Erythroblast (primary cell): ENCODE measurements at regions not wholly inside any gene's neighbourhood (a gene's known extent, or its start where the extent isn't known, plus 50 kb on each side); places are given as distances from the start of the nearest gene placed in this dataset.

ENCODE experiments used
- GATA1 ChIP-seq: IDR thresholded peaks from 2 replicates; pipeline ENCODE4 v1.6.1; 2011; ENCODE audit warnings: low read depth, mild to moderate bottlenecking, control low read depth, low read length, moderate library complexity
- POLR2A ChIP-seq: IDR thresholded peaks from 2 replicates; pipeline ENCODE4 v1.6.1; 2011; ENCODE audit warnings: mild to moderate bottlenecking, low read length

GRCh38 chr9:73548201-73548600 lies 396.5 kb downstream of the ANXA1 start:
- no peak for TF ChIP-seq POLR2A
- TF ChIP-seq GATA1 = no peak
